Gastrocnemius medialis (tissue), 4 donors: ENCODE measurements at regions not wholly inside any gene's neighbourhood (a gene's known extent, or its start where the extent isn't known, plus 50 kb on each side); places are given as distances from the start of the nearest gene placed in this dataset.

Experiments used
- POLR2A ChIP-seq, 2 donors: fragments of 450-650 bp; IDR thresholded peaks; one replicate each; pipeline ENCODE4 v1.6.1; 2017; ENCODE audit warnings: antibody characterized with exemption in 2 of 2, mild to moderate bottlenecking in 2 of 2, moderate library complexity in 2 of 2
- TF ChIP-seq, protein P1 (sequence below), 5 experiments: fragments of 450-650 bp in 3 of 5; fragments of 200-600 bp in 2 of 5; sonication (generic) in 2 of 5; IDR thresholded peaks in 4 of 5; conservative IDR thresholded peaks in 1 of 5; 1 replicate in 4 of 5; 2 replicates in 1 of 5; pipeline ENCODE4 v1.5.1; 2016 to 2019; ENCODE audit warnings: antibody characterized with exemption in 5 of 5, mild to moderate bottlenecking in 3 of 5, moderate library complexity in 3 of 5

DNA sequence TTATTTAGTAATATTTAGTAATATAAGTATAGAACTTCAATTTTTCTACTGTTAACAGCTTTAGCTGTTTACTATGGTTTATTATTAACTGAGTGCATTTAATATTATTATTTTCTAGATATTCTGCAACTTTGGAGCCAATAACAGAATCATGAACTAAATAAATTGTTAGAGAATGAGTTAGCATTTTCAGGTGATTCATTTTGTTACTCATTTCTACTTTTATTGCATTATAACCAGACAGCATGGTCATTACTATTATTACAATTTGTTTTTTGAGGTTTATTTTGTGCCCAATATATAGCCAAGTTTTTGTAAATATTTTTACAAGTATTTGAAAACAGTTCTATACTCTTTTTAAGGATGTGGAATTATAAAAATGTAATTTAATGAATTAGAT is 279.6 kb downstream of the SQOR start:
- TF ChIP-seq, protein P1, sequence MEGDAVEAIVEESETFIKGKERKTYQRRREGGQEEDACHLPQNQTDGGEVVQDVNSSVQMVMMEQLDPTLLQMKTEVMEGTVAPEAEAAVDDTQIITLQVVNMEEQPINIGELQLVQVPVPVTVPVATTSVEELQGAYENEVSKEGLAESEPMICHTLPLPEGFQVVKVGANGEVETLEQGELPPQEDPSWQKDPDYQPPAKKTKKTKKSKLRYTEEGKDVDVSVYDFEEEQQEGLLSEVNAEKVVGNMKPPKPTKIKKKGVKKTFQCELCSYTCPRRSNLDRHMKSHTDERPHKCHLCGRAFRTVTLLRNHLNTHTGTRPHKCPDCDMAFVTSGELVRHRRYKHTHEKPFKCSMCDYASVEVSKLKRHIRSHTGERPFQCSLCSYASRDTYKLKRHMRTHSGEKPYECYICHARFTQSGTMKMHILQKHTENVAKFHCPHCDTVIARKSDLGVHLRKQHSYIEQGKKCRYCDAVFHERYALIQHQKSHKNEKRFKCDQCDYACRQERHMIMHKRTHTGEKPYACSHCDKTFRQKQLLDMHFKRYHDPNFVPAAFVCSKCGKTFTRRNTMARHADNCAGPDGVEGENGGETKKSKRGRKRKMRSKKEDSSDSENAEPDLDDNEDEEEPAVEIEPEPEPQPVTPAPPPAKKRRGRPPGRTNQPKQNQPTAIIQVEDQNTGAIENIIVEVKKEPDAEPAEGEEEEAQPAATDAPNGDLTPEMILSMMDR (IDR thresholded peaks at IDR 0.05 in 4 of 5, conservative IDR thresholded peaks at IDR 0.05 in 1 of 5) = no peak
- no peak for TF ChIP-seq POLR2A (IDR thresholded peaks at IDR 0.05)
